Stomach (tissue), 4 donors: ENCODE measurements at regions not wholly inside any gene's neighbourhood (a gene's known extent, or its start where the extent isn't known, plus 50 kb on each side); places are given as distances from the start of the nearest gene placed in this dataset.

Source experiments
- POLR2A ChIP-seq, 4 donors: fragments of 450-650 bp; IDR thresholded peaks; one replicate each; pipeline ENCODE4 v1.6.1; 2016; ENCODE audit warnings: antibody characterized with exemption in 4 of 4, control low read depth in 2 of 4, mild to moderate bottlenecking in 1 of 4, moderate library complexity in 1 of 4
- POLR2AphosphoS5 ChIP-seq, 3 donors: sonication (generic); formaldehyde crosslinking; IDR thresholded peaks; one replicate each; pipeline ENCODE4 v1.6.1; 2016; ENCODE audit warnings: antibody characterized with exemption in 3 of 3
- TF ChIP-seq, protein P1 (sequence below), 7 experiments: fragments of 450-650 bp in 4 of 7; fragments of 200-600 bp in 3 of 7; sonication (generic) in 3 of 7; IDR thresholded peaks; one replicate each; pipeline ENCODE4 v1.5.1; 2016 to 2019; ENCODE audit warnings: antibody characterized with exemption in 7 of 7, control low read depth in 2 of 7, mild to moderate bottlenecking in 1 of 7

DNA sequence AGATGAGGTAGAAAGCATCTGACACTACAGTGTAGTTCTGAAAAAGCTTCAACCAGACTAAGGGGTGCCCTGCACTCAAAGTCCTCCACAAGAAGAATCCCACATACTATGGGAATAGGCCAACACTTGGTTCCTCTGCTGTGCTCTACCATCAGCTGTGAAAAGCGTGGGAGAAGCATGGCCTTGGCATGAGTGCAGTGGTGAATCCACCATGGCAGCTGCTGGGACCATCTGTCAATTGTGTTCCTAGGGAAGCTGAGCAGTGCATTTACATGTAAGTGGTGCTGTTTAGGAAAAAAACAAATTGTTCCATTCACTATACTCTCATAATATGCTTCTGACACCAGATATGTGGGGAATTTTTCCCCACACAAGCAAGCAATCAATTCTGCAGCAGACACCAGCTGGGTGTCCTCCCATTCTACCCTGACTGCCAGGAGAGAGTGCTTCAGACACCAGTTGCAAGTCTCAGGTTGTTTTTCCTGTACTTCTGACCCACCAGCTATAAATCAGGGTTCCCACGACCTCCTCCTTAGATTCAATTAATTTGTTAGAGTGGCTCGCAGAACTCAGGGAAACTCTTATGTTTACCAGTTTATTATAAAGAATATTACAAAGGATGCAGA, 230.8 kb upstream of the CHRM3 start:
- TF ChIP-seq, protein P1, sequence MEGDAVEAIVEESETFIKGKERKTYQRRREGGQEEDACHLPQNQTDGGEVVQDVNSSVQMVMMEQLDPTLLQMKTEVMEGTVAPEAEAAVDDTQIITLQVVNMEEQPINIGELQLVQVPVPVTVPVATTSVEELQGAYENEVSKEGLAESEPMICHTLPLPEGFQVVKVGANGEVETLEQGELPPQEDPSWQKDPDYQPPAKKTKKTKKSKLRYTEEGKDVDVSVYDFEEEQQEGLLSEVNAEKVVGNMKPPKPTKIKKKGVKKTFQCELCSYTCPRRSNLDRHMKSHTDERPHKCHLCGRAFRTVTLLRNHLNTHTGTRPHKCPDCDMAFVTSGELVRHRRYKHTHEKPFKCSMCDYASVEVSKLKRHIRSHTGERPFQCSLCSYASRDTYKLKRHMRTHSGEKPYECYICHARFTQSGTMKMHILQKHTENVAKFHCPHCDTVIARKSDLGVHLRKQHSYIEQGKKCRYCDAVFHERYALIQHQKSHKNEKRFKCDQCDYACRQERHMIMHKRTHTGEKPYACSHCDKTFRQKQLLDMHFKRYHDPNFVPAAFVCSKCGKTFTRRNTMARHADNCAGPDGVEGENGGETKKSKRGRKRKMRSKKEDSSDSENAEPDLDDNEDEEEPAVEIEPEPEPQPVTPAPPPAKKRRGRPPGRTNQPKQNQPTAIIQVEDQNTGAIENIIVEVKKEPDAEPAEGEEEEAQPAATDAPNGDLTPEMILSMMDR (IDR thresholded peaks at IDR 0.05) = no peak
- no peak for TF ChIP-seq POLR2AphosphoS5 (IDR thresholded peaks at IDR 0.05)
- no peak for TF ChIP-seq POLR2A (IDR thresholded peaks at IDR 0.05)
